ENCODE measurements at regions not wholly inside any gene's neighbourhood (a gene's known extent, or its start where the extent isn't known, plus 50 kb on each side); places are given as distances from the start of the nearest gene placed in this dataset.

DNA sequence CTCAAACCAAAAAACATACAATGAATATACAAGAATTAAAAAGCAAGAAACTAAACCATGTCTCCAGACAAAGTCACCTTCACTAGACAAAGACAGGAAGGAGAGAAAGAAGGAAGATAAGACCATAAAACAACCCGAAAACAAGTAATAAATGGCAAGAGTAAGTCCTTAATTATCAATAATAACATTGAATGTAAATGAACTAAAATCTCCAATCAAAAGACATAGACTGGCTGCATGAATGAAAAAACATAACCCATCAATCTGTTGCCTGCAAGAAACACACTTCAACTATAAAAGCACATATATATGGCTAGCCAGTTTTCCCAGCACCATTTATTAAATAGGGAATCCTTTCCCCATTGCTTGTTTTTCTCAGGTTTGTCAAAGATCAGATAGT, 100.8 kb upstream of the SAMSN1 start:
- Histone ChIP-seq H3K4me1 (ENCODE audit: insufficient read depth, low read length) (no peaks in the 10 kb centered on the region), H3K9ac (ENCODE audit: extremely low read depth, insufficient read length, low read length) (no peak overlapping the region)

More for the DNA sequence above, 100.8 kb upstream of the SAMSN1 start:
- H2BK20ac ChIP-seq (ENCODE audit: low read depth, low read length, poor library complexity, severe bottlenecking) = no peak overlapping the region
- H3K4ac ChIP-seq (ENCODE audit: low read depth, low read length) = no peak overlapping the region
- H2AFZ ChIP-seq (ENCODE audit: low read length) = no peak overlapping the region
- no CpG with 5 or more reads among the region's 1 CpG for WGBS (ENCODE audit: extremely low coverage, insufficient read length, low lambda C conversion rate)
- no peak overlapping the region for H3K18ac ChIP-seq (ENCODE audit: insufficient read length, low read depth, low read length)
- no peak overlapping the region for H3T11ph ChIP-seq (ENCODE audit: low read length)
- no peaks in the 10 kb centered on the region for H3K27me3 Mint-ChIP-seq (ENCODE audit: low read depth)
- no peaks in the 10 kb centered on the region for H3K79me2 ChIP-seq (ENCODE audit: insufficient read depth, low read length)
- no peak overlapping the region for H2AK5ac ChIP-seq (ENCODE audit: insufficient read length, low read length)
- no peaks in the 10 kb centered on the region for H3K79me1 ChIP-seq (ENCODE audit: insufficient read depth, low read depth, low read length, poor library complexity, severe bottlenecking)
- H3K27me3 ChIP-seq (ENCODE audit: insufficient read depth, low read length) = no peaks in the 10 kb centered on the region
- H3K27ac Mint-ChIP-seq = no peak overlapping the region
- no peak overlapping the region for H4K8ac ChIP-seq (replicated peaks; ENCODE audit: insufficient read length, low read depth, low read length)
- H2BK5ac ChIP-seq (ENCODE audit: insufficient read length, low read length) = no peak overlapping the region
- no peak overlapping the region for H4K5ac ChIP-seq (ENCODE audit: insufficient read length, low read depth, low read length)
- no peaks in the 10 kb centered on the region for H4K20me1 ChIP-seq (ENCODE audit: control insufficient read depth, insufficient read depth, insufficient read length)
- no peak overlapping the region for H2BK12ac ChIP-seq (ENCODE audit: insufficient read length, low read depth, low read length)
- no peak overlapping the region for H3K4me3 Mint-ChIP-seq
- DNase-seq = no peak
- H2BK120ac ChIP-seq (ENCODE audit: low read depth, low read length, poor library complexity, severe bottlenecking) = no peak overlapping the region
- no peaks in the 10 kb centered on the region for H3K4me1 Mint-ChIP-seq
- no peak overlapping the region for H3K14ac ChIP-seq (ENCODE audit: insufficient read depth, low read length)
- no peak overlapping the region for H2BK15ac ChIP-seq (ENCODE audit: low read depth, low read length)
- peaks cover 2 to 18% (median 2%) of the 10 kb centered on the region in 3 experiments; a peak in 6 of 7 replicates for H3K36me3 Mint-ChIP-seq (ENCODE audit: insufficient read depth in 1 of 3, low read depth in 3 of 3)
- no peaks in the 10 kb centered on the region for H3K9me3 ChIP-seq (ENCODE audit: control insufficient read depth, low read depth, low read length)
- H3K56ac ChIP-seq (ENCODE audit: insufficient read length, low read depth, low read length) = no peak overlapping the region
- H3K4me2 ChIP-seq (ENCODE audit: insufficient read depth, insufficient read length, low read length) = no peak overlapping the region
- TF ChIP-seq, protein P1, sequence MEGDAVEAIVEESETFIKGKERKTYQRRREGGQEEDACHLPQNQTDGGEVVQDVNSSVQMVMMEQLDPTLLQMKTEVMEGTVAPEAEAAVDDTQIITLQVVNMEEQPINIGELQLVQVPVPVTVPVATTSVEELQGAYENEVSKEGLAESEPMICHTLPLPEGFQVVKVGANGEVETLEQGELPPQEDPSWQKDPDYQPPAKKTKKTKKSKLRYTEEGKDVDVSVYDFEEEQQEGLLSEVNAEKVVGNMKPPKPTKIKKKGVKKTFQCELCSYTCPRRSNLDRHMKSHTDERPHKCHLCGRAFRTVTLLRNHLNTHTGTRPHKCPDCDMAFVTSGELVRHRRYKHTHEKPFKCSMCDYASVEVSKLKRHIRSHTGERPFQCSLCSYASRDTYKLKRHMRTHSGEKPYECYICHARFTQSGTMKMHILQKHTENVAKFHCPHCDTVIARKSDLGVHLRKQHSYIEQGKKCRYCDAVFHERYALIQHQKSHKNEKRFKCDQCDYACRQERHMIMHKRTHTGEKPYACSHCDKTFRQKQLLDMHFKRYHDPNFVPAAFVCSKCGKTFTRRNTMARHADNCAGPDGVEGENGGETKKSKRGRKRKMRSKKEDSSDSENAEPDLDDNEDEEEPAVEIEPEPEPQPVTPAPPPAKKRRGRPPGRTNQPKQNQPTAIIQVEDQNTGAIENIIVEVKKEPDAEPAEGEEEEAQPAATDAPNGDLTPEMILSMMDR (conservative IDR thresholded peaks at IDR 0.05) = no peak
- H3K27ac ChIP-seq (ENCODE audit: insufficient read length, low read depth, low read length) = no peak overlapping the region
- H4K91ac ChIP-seq (ENCODE audit: insufficient read length, low read depth, low read length) = no peak overlapping the region
- no peak overlapping the region for H3K23ac ChIP-seq (ENCODE audit: insufficient read length, low read depth, low read length)
- peaks cover 10 to 15% of the 10 kb centered on the region in 2 experiments; a peak in 4 of 5 replicates for H3K9me3 Mint-ChIP-seq
- no peaks in the 10 kb centered on the region for H3K23me2 ChIP-seq (ENCODE audit: insufficient read length, low read depth, low read length, poor library complexity, severe bottlenecking)

All from H9 (cell line).